Hepatocyte (in vitro differentiated cells): ENCODE measurements at regions not wholly inside any gene's neighbourhood (a gene's known extent, or its start where the extent isn't known, plus 50 kb on each side); places are given as distances from the start of the nearest gene placed in this dataset.

Experiments
- EZH2 ChIP-seq: fragments of 200-600 bp; sonication (generic); IDR thresholded peaks from 2 replicates; pipeline ENCODE4 v1.6.1; 2016; ENCODE audit warnings: antibody characterized with exemption, mild to moderate bottlenecking, borderline replicate concordance
- TF ChIP-seq, protein P1 (sequence below): fragments of 200-600 bp; sonication (generic); IDR thresholded peaks from 2 replicates; pipeline ENCODE4 v1.5.1; 2016; ENCODE audit warnings: antibody characterized with exemption, mild to moderate bottlenecking; ENCODE audit not compliant: poor library complexity

DNA sequence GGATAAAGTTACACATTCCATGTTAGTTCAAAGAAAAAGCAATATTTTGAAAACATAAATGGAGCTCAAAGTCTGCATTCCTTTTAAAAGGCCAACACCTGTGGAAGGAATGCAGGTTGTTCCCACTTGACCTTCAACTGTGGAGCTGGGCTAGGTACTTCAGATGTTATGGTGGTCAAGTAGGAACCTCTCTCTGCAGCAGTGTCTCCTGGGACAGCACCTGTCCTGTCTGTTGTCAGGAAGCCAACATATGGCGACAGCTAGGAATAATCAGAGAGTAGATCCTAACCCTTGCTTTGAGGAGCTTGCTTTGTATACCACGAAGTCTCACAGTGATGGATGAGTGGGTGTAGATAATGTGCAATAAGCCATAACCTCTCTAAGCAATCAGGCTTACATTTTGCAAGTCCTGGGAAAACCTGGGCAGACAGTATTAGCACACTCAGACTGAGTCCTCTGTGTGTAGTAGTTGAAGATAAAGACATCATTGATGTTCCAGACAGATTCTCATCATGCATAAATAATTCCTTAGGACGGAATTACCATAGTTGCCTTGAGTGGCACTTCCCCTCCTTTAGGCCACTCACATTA, 347.5 kb downstream of the PRL start:
- no peak for TF ChIP-seq EZH2
- TF ChIP-seq, protein P1, sequence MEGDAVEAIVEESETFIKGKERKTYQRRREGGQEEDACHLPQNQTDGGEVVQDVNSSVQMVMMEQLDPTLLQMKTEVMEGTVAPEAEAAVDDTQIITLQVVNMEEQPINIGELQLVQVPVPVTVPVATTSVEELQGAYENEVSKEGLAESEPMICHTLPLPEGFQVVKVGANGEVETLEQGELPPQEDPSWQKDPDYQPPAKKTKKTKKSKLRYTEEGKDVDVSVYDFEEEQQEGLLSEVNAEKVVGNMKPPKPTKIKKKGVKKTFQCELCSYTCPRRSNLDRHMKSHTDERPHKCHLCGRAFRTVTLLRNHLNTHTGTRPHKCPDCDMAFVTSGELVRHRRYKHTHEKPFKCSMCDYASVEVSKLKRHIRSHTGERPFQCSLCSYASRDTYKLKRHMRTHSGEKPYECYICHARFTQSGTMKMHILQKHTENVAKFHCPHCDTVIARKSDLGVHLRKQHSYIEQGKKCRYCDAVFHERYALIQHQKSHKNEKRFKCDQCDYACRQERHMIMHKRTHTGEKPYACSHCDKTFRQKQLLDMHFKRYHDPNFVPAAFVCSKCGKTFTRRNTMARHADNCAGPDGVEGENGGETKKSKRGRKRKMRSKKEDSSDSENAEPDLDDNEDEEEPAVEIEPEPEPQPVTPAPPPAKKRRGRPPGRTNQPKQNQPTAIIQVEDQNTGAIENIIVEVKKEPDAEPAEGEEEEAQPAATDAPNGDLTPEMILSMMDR = no peak
